ENCODE measurements at regions not wholly inside any gene's neighbourhood (a gene's known extent, or its start where the extent isn't known, plus 50 kb on each side); places are given as distances from the start of the nearest gene placed in this dataset.

DNA sequence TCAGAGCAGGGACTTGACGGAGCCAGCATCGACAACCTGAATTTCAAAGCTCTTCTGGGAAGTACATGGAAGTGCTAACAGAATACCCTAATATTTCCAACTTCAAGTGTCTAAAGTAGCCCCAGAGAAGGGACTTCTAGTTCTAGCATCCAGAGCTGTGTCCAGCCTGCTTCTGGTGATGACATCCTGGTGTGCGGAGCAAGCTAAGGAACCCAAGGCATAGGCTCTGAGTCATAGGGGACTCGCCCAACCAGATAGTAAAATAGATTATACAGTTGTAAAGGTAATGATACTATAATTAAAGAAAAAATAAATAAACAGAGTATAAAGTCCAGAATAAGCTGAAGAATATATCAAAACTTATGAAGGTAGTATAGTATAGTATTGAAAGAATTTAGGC lies 108.1 kb upstream of the SERPINE2 start (continued):
- TF ChIP-seq KDM5A (IDR thresholded peaks at IDR 0.05; ENCODE audit: low read length): no peak
- no peak for TF ChIP-seq BACH1 (IDR thresholded peaks at IDR 0.05; ENCODE audit: low read length)
- TF ChIP-seq POLR2AphosphoS5 (IDR thresholded peaks at IDR 0.05; ENCODE audit: low read depth, low read length): no peak
- no peak for TF ChIP-seq CTBP2 (IDR thresholded peaks at IDR 0.05; ENCODE audit: borderline replicate concordance, insufficient read depth, insufficient read length, low read length)
- no peak for TF ChIP-seq SUZ12 (IDR thresholded peaks at IDR 0.05; ENCODE audit: low read length)
